ENCODE measurements at regions not wholly inside any gene's neighbourhood (a gene's known extent, or its start where the extent isn't known, plus 50 kb on each side); places are given as distances from the start of the nearest gene placed in this dataset.

DNA sequence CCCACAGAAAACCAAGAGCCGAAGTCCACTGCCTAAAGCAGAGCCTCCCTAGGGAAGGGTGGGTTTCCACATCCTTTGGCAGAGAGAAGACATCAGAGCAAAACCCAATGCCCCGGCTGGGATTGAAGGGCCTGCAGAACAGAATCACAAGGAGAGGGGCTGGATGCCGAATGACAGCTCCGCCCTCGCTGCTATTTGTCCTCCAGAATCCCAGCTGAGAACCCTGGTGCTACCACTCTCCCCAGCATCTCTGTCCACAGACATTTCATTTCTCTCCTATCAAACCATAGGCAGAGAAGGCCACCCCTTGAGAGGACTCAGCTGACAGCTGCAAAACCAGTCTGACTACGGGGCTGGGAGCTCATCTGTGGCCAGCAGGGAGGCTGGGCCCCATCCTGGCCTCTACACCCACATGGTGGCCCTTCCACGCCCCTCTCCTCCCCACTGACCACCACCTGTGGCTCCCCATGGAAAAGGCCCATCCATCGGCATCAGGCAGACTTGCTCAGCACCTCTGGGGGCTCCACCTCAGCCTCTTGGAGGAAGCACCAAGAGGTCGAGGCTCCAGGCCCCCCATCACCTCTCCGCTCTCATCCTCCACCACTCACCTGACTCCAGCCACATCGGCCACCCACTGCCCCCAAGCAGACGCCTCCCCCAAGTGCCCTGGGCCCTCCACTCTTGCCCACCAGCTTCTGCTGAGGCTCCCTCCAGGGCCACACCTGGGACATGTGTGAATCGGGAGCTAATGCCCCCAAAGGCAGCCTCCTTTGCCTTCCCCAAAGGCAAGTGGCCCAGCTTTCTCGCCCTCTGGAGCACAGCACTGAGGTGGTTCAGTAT, 288.5 kb downstream of the C16orf95 start:
- Histone ChIP-seq H3K9me3 (no peaks in the 10 kb centered on the region), H3K4me1 (no peaks in the 10 kb centered on the region), H3K36me3 (ENCODE audit: low read depth, missing control alignments) (no peaks in the 10 kb centered on the region), H3K27me3 (no peaks in the 10 kb centered on the region), H3K4me3 (no peak overlapping the region), H3K27ac (no peak overlapping the region)
- WGBS, 2 donors: 92 to 96% methylated on average over 12 to 14 of the region's 14 CpGs
- no peak for TF ChIP-seq POLR2A (IDR thresholded peaks at IDR 0.05)
- intact Hi-C loops (cut with DNase I; ENCODE audit: low total_unique reads): no loop called here
- DNase-seq: no peak

DNA sequence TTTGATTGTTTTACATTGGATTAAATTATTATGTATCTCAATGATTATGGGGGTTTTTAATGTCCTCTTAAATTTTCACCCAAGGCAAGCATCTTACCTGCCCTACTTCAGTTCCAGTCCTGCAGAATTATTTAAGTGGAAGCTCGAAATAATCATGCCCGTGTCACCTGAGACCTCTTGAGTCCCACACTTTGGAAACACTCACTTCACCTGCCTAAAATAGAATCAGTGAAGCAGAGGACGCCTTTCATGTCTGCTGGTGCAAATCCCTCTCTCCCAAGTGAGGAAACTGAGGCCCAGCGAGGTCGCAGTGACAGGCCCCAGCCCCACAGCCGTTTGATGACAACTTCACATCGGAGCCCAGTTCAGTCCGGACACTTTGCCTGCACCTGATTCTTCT, 284.6 kb downstream of the C16orf95 start:
- Histone ChIP-seq H3K27me3 (no peaks in the 10 kb centered on the region), H3K4me3 (no peak overlapping the region), H3K36me3 (ENCODE audit: low read depth, missing control alignments) (no peaks in the 10 kb centered on the region), H3K27ac (no peak overlapping the region), H3K4me1 (no peaks in the 10 kb centered on the region), H3K9me3 (no peaks in the 10 kb centered on the region)
- 86% methylated on average over 8 of the region's 8 CpGs for WGBS, 2 donors
- DNase-seq: no peak
- intact Hi-C loops (cut with DNase I; ENCODE audit: low total_unique reads): no loop called here
- TF ChIP-seq POLR2A (IDR thresholded peaks at IDR 0.05): no peak
- TF ChIP-seq, protein P1, sequence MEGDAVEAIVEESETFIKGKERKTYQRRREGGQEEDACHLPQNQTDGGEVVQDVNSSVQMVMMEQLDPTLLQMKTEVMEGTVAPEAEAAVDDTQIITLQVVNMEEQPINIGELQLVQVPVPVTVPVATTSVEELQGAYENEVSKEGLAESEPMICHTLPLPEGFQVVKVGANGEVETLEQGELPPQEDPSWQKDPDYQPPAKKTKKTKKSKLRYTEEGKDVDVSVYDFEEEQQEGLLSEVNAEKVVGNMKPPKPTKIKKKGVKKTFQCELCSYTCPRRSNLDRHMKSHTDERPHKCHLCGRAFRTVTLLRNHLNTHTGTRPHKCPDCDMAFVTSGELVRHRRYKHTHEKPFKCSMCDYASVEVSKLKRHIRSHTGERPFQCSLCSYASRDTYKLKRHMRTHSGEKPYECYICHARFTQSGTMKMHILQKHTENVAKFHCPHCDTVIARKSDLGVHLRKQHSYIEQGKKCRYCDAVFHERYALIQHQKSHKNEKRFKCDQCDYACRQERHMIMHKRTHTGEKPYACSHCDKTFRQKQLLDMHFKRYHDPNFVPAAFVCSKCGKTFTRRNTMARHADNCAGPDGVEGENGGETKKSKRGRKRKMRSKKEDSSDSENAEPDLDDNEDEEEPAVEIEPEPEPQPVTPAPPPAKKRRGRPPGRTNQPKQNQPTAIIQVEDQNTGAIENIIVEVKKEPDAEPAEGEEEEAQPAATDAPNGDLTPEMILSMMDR (IDR thresholded peaks at IDR 0.05): no peak

DNA sequence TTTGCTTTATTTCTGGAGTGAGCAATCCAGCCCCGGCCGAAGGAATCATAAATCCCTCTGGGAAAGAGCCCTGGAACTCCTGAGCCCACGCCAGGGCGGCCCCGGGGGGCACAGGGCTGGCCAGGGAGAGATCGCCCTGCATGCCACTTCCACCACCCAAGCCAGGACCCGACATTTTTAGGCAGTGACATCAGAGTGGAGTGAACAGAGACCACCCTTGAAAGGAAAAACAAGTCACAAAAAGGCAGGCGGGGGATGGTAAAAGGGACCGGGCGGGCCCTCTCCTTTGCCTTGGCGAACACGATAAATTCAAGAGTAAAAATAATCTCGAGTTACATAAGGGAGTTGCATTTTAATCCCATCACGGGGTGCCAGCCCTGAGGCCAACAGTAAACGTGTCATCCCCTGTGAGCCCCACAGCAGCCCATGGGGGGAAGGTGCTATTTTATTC, 284.1 kb downstream of the C16orf95 start:
- H3K9me3 ChIP-seq: no peaks in the 10 kb centered on the region
- no peak overlapping the region for H3K4me3 ChIP-seq
- H3K27me3 ChIP-seq: no peaks in the 10 kb centered on the region
- no peaks in the 10 kb centered on the region for H3K4me1 ChIP-seq
- DNase-seq: no peak
- intact Hi-C loops (cut with DNase I; ENCODE audit: low total_unique reads): no loop called here
- H3K27ac ChIP-seq: no peak overlapping the region
- no peaks in the 10 kb centered on the region for H3K36me3 ChIP-seq (ENCODE audit: low read depth, missing control alignments)
- WGBS, 2 donors: 74 to 85% methylated on average over 14 to 15 of the region's 15 CpGs
- TF ChIP-seq, protein P1 (IDR thresholded peaks at IDR 0.05): no peak
- no peak for TF ChIP-seq POLR2A (IDR thresholded peaks at IDR 0.05)

DNA sequence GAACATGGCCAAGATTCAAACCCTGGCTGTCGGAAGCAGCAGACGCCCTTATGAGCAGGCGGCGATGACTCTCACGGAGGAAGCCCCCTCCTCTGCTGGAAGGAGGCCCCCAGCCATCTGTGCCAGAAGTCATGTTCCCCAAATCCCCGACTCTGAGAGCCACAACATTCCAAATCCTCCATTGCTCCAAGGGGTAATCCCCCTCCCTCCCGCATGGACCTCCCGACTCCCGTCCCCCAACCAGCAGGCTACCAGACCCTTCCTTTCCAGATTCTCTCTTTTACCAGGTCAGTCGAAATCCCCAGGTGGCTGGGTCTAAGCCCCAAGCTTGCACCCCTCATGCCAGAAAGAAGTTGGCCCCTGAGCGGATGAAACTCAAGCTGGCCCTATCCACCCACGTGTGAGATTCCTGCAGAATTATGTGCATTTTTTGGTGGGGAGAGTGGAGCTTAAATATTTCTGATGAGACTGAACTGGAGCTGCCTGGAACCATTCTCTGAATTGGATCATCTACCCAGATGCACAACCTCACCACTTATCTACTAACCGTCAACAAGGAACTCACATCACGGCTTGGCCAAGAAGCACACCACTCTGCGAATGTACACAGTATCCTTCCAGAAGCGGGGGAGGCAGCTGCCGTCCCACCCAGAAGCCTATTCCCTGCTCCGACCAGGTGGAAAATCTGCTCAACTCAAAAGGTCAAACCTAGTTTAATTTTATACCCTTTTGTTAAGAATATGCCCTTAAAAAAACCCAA, 283.5 kb downstream of the C16orf95 start:
- Histone ChIP-seq H3K9me3 (no peaks in the 10 kb centered on the region), H3K4me3 (no peak overlapping the region), H3K27ac (no peak overlapping the region), H3K36me3 (ENCODE audit: low read depth, missing control alignments) (no peaks in the 10 kb centered on the region), H3K27me3 (no peaks in the 10 kb centered on the region), H3K4me1 (no peaks in the 10 kb centered on the region)
- no peak for TF ChIP-seq POLR2A (IDR thresholded peaks at IDR 0.05)
- TF ChIP-seq, protein P1 (IDR thresholded peaks at IDR 0.05): no peak
- no peak for DNase-seq
- intact Hi-C loops (cut with DNase I; ENCODE audit: low total_unique reads): no loop called here
- WGBS, 2 donors: 54 to 56% methylated on average over 18 of the region's 18 CpGs

DNA sequence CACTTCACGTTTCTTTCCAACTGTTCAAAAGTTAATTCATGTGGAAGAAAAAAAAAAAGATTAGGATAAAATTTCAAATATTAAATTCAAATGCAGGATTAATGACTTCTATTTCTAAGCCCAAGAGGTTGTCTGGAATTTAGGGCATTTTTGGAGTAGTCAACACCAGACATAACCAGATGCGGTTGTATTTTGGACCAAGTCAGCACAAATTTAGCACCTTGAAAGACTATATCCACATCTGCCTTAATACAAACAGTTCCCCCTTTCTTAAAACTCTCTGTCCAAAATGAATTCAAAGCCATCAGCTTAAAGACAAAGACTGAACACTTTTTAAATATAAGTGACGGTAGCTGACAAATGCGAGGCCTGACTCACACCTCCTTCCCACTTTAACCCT, 282.9 kb downstream of the C16orf95 start:
- intact Hi-C loops (cut with DNase I; ENCODE audit: low total_unique reads): no loop called here
- TF ChIP-seq POLR2A (IDR thresholded peaks at IDR 0.05): no peak
- TF ChIP-seq, protein P1 (IDR thresholded peaks at IDR 0.05): no peak
- no peak for DNase-seq
- Histone ChIP-seq H3K27ac (no peak overlapping the region), H3K4me3 (no peak overlapping the region), H3K9me3 (no peaks in the 10 kb centered on the region), H3K27me3 (no peaks in the 10 kb centered on the region), H3K36me3 (ENCODE audit: low read depth, missing control alignments) (no peaks in the 10 kb centered on the region), H3K4me1 (no peaks in the 10 kb centered on the region)
- WGBS, 2 donors: 54 to 60% methylated on average over 4 of the region's 4 CpGs
